Breast epithelium (tissue), 3 donors: ENCODE measurements at regions not wholly inside any gene's neighbourhood (a gene's known extent, or its start where the extent isn't known, plus 50 kb on each side); places are given as distances from the start of the nearest gene placed in this dataset.

Experiments used
- CTCF ChIP-seq, 3 donors: fragments of 450-650 bp; IDR thresholded peaks; one replicate each; pipeline ENCODE4 v1.5.1; 2016 to 2017; ENCODE audit warnings: antibody characterized with exemption in 3 of 3, mild to moderate bottlenecking in 3 of 3, moderate library complexity in 3 of 3
- POLR2A ChIP-seq: fragments of 450-650 bp; IDR thresholded peaks from one replicate; pipeline ENCODE4 v1.6.1; 2016; ENCODE audit warnings: antibody characterized with exemption, mild to moderate bottlenecking, moderate library complexity

DNA sequence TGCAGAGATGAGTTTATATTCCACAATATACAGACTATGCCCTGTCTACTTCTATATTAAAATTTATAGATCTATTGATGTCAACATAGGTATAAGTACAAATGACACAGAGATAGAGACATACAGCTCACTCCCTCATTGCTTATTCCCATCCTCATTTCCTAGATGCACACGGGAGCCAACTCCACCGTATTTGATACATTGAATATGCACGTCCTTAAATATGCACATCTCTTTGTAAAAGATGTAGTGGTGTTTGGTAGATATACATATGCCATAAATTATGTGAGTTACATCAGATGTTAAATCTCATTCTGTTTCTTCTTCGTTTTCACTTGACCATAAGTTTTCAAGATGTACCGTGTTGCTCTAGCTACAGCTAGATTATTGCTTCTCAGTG lies 179.2 kb upstream of the RAB6C start:
- TF ChIP-seq CTCF (IDR thresholded peaks at IDR 0.05): no peak
- TF ChIP-seq POLR2A: no peak
